GM12878 (cell line): ENCODE measurements at regions not wholly inside any gene's neighbourhood (a gene's known extent, or its start where the extent isn't known, plus 50 kb on each side); places are given as distances from the start of the nearest gene placed in this dataset.

Source experiments
- BACH1 ChIP-seq: fragments of 450-650 bp; IDR thresholded peaks from 2 replicates; pipeline ENCODE4 v1.6.1; 2017; ENCODE audit warnings: mild to moderate bottlenecking, borderline replicate concordance
- CHD4 ChIP-seq: fragments of 200-600 bp; sonication (generic); IDR thresholded peaks from 2 replicates; pipeline ENCODE4 v1.6.1; 2016; ENCODE audit warnings: mild to moderate bottlenecking
- FOXM1 ChIP-seq: IDR thresholded peaks from 2 replicates; pipeline ENCODE4 v1.6.1; 2012; ENCODE audit warnings: low read depth, mild to moderate bottlenecking, inconsistent platforms, low read length, moderate library complexity
- POLR2A ChIP-seq: IDR thresholded peaks from 2 replicates; pipeline ENCODE4 v1.6.1; 2011; ENCODE audit warnings: low read depth, mild to moderate bottlenecking, low read length
- POLR2AphosphoS5 ChIP-seq: IDR thresholded peaks from 2 replicates; pipeline ENCODE4 v1.6.1; 2011; ENCODE audit warnings: mild to moderate bottlenecking, low read length, inconsistent platforms
- SMC3 ChIP-seq: IDR thresholded peaks from 2 replicates; pipeline ENCODE4 v1.6.1; 2011; ENCODE audit warnings: low read length, improper control_type of control experiment, borderline replicate concordance
- WRNIP1 ChIP-seq: IDR thresholded peaks from 2 replicates; pipeline ENCODE4 v1.6.1; 2011; ENCODE audit warnings: low read depth, low read length, improper control_type of control experiment, borderline replicate concordance

DNA sequence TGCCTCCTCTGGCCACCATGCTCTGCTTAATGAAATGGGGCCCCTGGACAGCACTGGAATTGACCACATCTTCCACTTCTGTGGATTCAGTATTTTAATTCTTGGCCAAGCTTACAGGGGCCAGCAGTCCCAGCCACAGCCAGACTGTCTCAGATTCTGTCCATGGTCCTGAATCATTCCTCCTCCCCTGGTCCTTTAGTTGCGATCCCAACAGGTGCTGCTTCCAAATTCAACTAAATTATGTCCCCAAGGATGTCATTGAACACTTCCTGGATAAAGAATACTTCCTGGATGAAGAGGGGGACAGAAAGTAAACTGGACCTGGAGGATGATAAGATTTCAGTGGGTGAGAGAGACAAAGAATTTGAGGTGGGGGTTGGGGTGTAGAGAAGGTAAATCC lies 111.1 kb upstream of the FOXB1 start:
- no peak for TF ChIP-seq POLR2AphosphoS5
- TF ChIP-seq SMC3: no peak
- no peak for TF ChIP-seq CHD4
- no peak for TF ChIP-seq POLR2A
- no peak for TF ChIP-seq BACH1
- TF ChIP-seq WRNIP1: no peak
- TF ChIP-seq FOXM1: no peak
